RWPE2 (cell line): ENCODE measurements at regions not wholly inside any gene's neighbourhood (a gene's known extent, or its start where the extent isn't known, plus 50 kb on each side); places are given as distances from the start of the nearest gene placed in this dataset.

ENCODE experiments used
- ATAC-seq: fragments of 200-7000 bp; cut with Tn5 transposase; 3 replicates; pipeline ENCODE4 v1.9.1; 2021; ENCODE audit warnings: low read depth
- DNase-seq: peaks from one replicate; pipeline ENCODE4 v3.0.0-alpha.2; 2020; ENCODE audit warnings: low spot score
- H3K27ac ChIP-seq: fragments of 450-650 bp; 2 replicates; pipeline ENCODE4 v1.5.1; 2017; ENCODE audit warnings: mild to moderate bottlenecking; ENCODE audit not compliant: poor library complexity, severe bottlenecking
- H3K27me3 ChIP-seq: fragments of 250-450 bp; sonication (Bioruptor Pico); 2 replicates; pipeline ENCODE4 v1.5.1; 2021; ENCODE audit warnings: mild to moderate bottlenecking, moderate library complexity; ENCODE audit not compliant: insufficient read depth, poor library complexity, severe bottlenecking
- H3K36me3 ChIP-seq: fragments of 250-450 bp; sonication (Bioruptor Pico); 2 replicates; pipeline ENCODE4 v1.5.1; 2020; ENCODE audit warnings: low read depth, mild to moderate bottlenecking, moderate library complexity
- H3K4me1 ChIP-seq: fragments of 250-450 bp; sonication (Bioruptor Pico); 2 replicates; pipeline ENCODE4 v1.5.1; 2021; ENCODE audit warnings: mild to moderate bottlenecking, moderate library complexity; ENCODE audit not compliant: insufficient read depth, poor library complexity, severe bottlenecking
- H3K4me3 ChIP-seq: fragments of 250-450 bp; sonication (Bioruptor Pico); 2 replicates; pipeline ENCODE4 v1.5.1; 2021; ENCODE audit warnings: mild to moderate bottlenecking, moderate library complexity; ENCODE audit not compliant: severe bottlenecking
- H3K9me3 ChIP-seq: fragments of 250-450 bp; sonication (Bioruptor Pico); 2 replicates; pipeline ENCODE4 v1.5.1; 2021; ENCODE audit warnings: mild to moderate bottlenecking, moderate library complexity; ENCODE audit not compliant: severe bottlenecking
- CTCF ChIP-seq: fragments of 450-650 bp; IDR thresholded peaks from one replicate; pipeline ENCODE4 v1.5.1; 2017; ENCODE audit warnings: mild to moderate bottlenecking, moderate library complexity; ENCODE audit not compliant: poor library complexity, severe bottlenecking

DNA sequence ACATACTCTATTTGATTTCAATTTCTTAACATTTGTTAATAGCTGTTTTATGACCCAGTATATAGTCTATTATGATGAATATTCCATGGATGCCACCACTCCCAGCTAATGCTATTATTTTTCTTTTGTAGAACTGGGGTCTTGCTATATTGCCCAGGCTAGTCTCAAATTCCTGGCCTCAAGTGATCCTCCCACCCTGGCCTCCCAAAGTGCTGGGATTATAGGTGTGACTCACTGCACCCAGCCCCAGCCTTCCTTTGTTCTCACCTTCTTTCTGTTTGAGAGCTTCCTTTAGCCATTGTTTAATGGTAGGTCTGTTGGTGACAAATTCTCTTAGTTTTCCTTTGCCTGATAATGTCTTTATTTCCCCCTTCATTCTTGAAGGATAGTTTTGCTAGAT is 52.9 kb upstream of the AMOTL1 start:
- Histone ChIP-seq H3K4me3 (no peak overlapping the region), H3K36me3 (peaks cover 22% of the 10 kb centered on the region), H3K4me1 (peaks cover 7% of the 10 kb centered on the region), H3K27ac (no peak overlapping the region), H3K27me3 (no peaks in the 10 kb centered on the region), H3K9me3 (peaks cover 19% of the 10 kb centered on the region)
- no peak for TF ChIP-seq CTCF
- ATAC-seq (no peak), DNase-seq (no peak)

- no peak for ATAC-seq
- H3K9me3 ChIP-seq: peaks cover 19% of the 10 kb centered on the region
- no peak for TF ChIP-seq CTCF
Observed at GRCh38 chr11:94717667-94718066, 50.5 kb upstream of the AMOTL1 start.

More at GRCh38 chr11:94717667-94718066, 50.5 kb upstream of the AMOTL1 start:
- no peak overlapping the region for H3K4me3 ChIP-seq
- no peak overlapping the region for H3K27ac ChIP-seq
- H3K4me1 ChIP-seq: peaks cover 16% of the 10 kb centered on the region
- no peak for DNase-seq
- peaks cover 8% of the 10 kb centered on the region for H3K36me3 ChIP-seq
- H3K27me3 ChIP-seq: no peaks in the 10 kb centered on the region
